Lower leg skin (tissue), 4 donors: ENCODE measurements at regions not wholly inside any gene's neighbourhood (a gene's known extent, or its start where the extent isn't known, plus 50 kb on each side); places are given as distances from the start of the nearest gene placed in this dataset.
"Not testable (repeated sequence)": the region's sequence is repeated elsewhere in the genome, so short reads cannot be mapped to it uniquely, and the experiment has no call there.

ENCODE experiments used
- DNase-seq, 2 donors: peaks; one replicate each; pipeline ENCODE4 v3.0.0-alpha.2; 2019; ENCODE audit warnings: low spot score in 2 of 2
- H3K4me3 ChIP-seq: fragments of 200-600 bp; sonication (generic); 2 replicates; pipeline ENCODE4 v1.5.1; 2017; ENCODE audit warnings: mild to moderate bottlenecking, low read depth; ENCODE audit not compliant: poor library complexity, severe bottlenecking
- CTCF ChIP-seq, 3 donors: fragments of 450-650 bp; IDR thresholded peaks; one replicate each; pipeline ENCODE4 v1.5.1; 2016; ENCODE audit warnings: antibody characterized with exemption in 3 of 3, mild to moderate bottlenecking in 3 of 3, moderate library complexity in 2 of 3
- POLR2A ChIP-seq, 2 donors: fragments of 450-650 bp; IDR thresholded peaks; one replicate each; pipeline ENCODE4 v1.6.1; 2016 to 2017; ENCODE audit warnings: antibody characterized with exemption in 2 of 2, mild to moderate bottlenecking in 1 of 2, moderate library complexity in 1 of 2
- WGBS, 2 donors: methylation state at CpG; one replicate each; pipeline ENCODE4 v1.1.5; 2018; 5-methylcytosine and 5-hydroxymethylcytosine counted together
- intact Hi-C: fragments of 100-400 bp; cut with DNase I; formaldehyde crosslinking; loops from one replicate; pipeline ENCODE4 v1.15.0; 2023; ENCODE audit warnings: low total_unique reads

- DNase-seq, intact Hi-C loops, H3K4me3 ChIP-seq: not testable (repeated sequence)
- 52 to 69% methylated on average over 8 of the region's 10 CpGs for WGBS, 2 donors
These were observed 2986.4 kb upstream of the OR11H1 start for GRCh38 chr22:12541412-12542170.

- intact Hi-C loops, H3K4me3 ChIP-seq, DNase-seq: not testable (repeated sequence)
- WGBS, 2 donors: 64 to 71% methylated on average over 5 of the region's 5 CpGs
These were observed 2974.6 kb upstream of the OR11H1 start for GRCh38 chr22:12553366-12553765.

DNA sequence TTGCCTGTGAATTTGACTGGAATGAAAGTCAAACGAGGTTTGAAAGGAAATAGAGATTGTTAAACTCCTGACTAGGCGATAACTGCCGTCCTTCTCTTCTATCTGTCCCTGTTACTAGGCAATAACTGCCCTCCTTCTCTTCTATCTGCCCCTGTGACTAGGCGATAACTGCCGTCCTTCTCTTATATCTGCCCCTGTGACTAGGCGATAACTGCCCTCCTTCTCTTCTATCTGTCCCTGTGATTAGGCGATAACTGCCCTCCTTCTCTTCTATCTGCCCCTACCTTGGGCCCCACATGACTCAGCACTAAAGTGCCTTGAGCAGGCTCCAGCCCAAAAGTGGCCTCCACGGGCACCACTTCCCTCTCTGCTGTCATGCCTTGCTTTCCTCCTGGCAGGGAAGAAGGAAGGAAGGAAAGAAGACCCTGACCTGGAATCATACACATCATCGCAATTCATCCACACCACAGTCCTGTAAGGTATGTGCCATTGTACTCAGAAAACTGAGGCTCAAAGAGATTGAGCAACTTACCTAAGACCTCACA lies 2973.3 kb upstream of the OR11H1 start:
- 72 to 81% methylated on average over 8 to 9 of the region's 9 CpGs for WGBS, 2 donors
- H3K4me3 ChIP-seq, DNase-seq, intact Hi-C loops: not testable (repeated sequence)

DNA sequence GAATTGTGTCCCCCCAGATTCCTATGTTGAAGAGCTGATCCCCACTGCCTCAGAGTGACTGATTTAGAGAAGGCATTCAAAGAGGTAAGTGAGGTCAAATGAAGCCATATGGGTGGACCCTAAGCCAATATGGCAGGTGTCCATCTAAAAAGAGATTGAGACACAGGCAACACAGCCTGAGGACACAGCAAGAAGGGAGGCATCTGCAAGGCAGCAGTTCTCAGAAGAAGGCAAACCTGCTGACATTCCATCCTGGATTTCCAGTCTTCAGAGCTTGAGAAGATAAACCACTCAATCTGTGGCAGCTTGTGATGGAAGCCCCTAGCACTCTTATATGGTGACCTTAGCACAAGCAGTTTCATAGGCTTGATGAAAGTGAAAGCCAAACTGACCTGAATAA lies 2956.5 kb upstream of the OR11H1 start:
- DNase-seq, intact Hi-C loops, H3K4me3 ChIP-seq: not testable (repeated sequence)

DNA sequence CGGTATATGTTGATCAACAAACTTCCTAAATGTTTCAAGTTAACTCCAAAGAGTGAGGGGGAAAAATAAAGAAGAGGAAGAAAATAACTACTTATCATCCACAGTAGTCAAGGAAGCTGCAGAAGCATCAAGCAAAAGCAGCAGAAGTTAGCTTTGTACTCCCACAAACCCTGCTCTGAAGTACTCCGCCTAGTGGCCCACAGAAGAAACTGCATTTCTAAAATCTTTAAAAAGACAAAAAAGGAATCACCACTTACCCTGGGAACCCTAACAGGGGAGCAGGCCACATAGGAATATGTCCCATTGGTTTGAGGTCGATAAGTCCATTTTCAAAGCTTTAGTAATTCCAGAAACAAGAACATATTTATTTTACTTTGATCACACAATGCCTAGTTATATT lies 2948.3 kb upstream of the OR11H1 start:
- H3K4me3 ChIP-seq, intact Hi-C loops, DNase-seq: not testable (repeated sequence)
- 7 to 29% methylated on average over 1 to 3 of the region's 3 CpGs for WGBS, 2 donors

DNA sequence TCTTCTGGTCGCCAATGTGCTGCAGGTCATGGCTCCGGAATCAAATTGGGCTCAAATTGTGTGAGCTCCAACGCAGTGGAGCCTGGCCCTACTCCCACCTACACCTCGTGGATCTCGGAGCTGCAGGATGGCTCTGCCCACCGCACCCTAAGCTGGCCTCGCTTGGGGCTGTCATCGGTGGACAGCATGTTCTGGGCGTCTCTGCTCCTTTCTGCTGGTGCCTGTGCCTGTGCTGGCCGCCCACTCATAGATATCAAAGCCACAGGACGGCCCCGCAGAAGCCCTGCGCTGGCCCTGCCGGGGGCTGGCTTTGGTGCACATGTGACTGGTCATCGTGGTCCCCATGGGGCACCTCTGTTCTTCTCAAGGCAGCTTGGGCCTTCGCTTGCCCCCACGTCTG lies 2943.5 kb upstream of the OR11H1 start:
- H3K4me3 ChIP-seq, DNase-seq, intact Hi-C loops: not testable (repeated sequence)
- 55 to 71% methylated on average over 11 to 17 of the region's 17 CpGs for WGBS, 2 donors

DNA sequence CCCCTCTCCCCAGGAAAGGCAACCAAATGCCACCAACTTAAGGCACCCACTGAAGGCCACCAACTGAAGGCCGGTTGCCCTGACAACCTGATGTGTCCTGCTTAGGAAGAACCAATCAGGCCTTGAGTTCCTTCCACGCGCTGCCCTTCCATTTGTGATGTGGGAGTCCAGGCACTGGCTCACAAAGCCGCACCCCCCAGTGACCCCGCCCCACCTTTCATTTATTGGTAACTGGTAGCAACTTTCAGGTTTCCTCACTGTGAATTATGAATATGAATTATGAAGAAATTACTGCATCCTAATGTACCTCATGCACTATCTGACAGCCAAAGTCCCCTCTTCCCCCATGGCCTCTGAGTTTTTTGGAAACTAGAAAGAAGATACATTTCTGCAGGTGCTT lies 2943.1 kb upstream of the OR11H1 start:
- H3K4me3 ChIP-seq, intact Hi-C loops, DNase-seq: not testable (repeated sequence)
- 66 to 73% methylated on average over 5 of the region's 5 CpGs for WGBS, 2 donors

DNA sequence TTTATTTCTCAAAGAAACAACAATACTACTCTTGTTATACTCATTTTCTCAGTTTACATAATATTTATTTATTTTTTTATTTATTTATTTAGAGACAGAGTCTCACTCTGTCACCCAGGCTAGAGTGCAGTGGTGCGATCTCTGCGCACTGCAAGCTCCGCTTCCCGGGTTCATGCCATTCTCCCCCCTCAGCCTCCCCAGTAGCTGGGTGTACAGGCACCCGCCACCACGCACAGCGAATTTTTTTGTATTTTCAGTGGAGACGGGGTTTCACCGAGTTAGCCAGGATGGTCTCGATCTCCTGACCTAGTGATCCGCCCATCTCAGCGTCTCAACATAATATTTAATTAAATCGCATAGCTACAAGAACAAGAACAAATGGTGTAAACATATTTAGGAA lies 2932.3 kb upstream of the OR11H1 start:
- intact Hi-C loops, H3K4me3 ChIP-seq, DNase-seq: not testable (repeated sequence)
- 76 to 80% methylated on average over 13 of the region's 13 CpGs for WGBS, 2 donors

DNA sequence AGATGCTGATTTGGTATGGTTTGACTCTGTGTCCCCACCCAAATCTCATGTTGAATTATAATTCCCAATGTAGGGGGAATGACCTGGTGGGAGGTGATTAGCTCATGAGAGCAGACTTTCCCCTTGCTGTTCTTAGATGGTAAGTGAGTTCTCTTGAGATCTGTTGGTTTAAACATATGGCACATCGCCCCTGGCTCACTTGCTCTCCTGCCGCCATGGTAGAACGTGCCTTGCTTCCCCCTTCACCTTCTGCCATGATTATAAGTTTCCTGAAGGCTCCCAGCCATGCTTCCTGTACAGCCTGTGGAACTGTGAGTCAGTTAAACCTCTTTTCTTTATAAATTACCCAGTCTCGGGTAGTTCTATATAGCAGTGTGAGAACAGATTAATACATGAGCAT lies 2930.2 kb upstream of the OR11H1 start:
- 75 to 78% methylated on average over 4 of the region's 4 CpGs for WGBS, 2 donors
- intact Hi-C loops, H3K4me3 ChIP-seq, DNase-seq: not testable (repeated sequence)

DNA sequence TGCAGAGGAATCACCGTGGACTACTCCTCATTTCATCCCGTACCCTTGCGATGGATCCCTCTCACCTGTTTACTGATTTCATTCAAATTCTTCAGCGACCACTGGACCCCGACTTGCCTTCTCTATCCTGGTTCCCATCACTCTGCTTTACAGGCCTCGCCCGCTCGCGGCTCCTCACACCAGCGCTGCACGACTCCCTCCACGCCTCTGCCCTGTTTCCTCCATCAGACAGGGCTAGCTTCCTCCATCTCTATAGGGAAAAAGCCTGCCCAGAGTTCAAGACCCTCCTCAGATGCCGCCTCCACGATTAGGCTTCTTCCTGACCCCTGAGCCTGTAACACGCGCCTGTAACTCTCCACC lies 2926.5 kb upstream of the OR11H1 start:
- DNase-seq, H3K4me3 ChIP-seq, intact Hi-C loops: not testable (repeated sequence)
- WGBS, 2 donors: 72 to 73% methylated on average over 16 of the region's 16 CpGs

DNA sequence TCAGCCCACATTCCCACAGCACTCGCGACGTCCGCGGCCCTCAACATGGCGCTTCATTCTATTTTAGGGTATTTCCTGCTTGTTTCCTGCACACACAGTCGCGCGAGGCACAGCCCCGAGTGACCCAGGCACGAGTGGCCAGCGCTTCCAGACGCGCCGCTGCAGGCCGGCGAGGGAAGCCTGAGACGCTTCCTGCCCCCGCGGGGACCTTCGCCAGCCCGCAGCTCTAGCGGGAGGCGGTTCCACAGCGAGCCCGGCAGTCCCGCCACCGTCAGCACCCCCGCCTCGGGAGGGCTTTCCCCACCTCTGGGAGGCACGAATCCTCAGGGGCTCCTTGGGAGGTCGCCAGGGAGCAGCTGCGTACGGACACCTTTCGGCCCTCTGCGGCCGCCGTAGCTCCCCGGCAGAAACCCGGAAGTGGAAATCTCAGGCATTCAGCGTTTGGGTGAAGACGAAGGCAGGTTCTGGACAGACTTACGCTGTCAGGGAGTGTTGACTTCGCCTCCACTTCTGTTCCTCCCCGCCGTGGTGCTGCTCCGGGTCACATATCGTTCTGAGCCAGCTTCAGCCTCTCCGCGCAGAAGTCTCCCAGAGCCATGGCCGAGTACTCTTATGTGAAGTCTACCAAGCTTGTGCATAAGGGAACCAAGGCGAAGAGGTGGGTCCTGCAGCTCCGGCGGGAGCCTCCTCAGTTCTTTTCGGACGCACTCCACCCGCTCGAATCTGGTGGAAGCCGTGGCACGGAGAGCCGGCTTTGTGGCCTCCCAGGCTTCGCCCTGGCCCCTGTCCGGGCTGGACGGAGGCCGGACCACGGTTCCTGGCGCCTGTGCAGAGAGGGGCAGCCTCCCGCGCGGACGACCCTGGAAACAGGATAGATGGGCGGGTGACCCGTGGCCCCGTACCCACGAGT lies 2925.9 kb upstream of the OR11H1 start:
- TF ChIP-seq CTCF (IDR thresholded peaks at IDR 0.05) (no peak), POLR2A (IDR thresholded peaks at IDR 0.05) (no peak)
- intact Hi-C loops: no loop called here
- DNase-seq: peak in 1 of 2 donors; percentile 86
- WGBS, 2 donors: 57 to 65% methylated on average over 75 of the region's 75 CpGs
- peak overlapping the region; percentile 9 for H3K4me3 ChIP-seq

- DNase-seq, intact Hi-C loops, H3K4me3 ChIP-seq: not testable (repeated sequence)
- WGBS, 2 donors: 68 to 73% methylated on average over 6 of the region's 6 CpGs
These were observed 2924.6 kb upstream of the OR11H1 start for GRCh38 chr22:12603399-12603798.

DNA sequence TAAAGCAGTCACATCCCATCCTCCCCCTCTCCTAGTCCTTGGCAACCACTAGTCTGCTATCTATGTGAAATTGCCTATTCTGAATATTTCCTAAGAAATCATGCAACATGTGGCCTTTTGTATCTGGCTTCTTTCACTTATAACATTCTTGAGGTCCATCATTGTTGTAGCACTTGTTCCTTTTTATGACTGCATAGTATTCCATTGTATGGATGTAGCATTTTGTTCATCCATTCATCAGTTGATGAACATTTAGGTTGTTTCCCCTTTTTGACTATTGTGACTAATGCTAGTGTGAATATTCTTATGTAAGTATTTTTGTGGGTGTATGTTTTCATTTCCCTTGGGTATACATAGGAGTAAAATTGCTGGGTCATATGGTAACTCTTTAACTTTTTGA lies 2924.2 kb upstream of the OR11H1 start:
- intact Hi-C loops, H3K4me3 ChIP-seq, DNase-seq: not testable (repeated sequence)

GRCh38 chr22:12608454-12608853 lies 2919.5 kb upstream of the OR11H1 start:
- not testable (repeated sequence) for DNase-seq
- 73 to 77% methylated on average over 9 of the region's 9 CpGs for WGBS, 2 donors

More at GRCh38 chr22:12608454-12608853, 2919.5 kb upstream of the OR11H1 start:
- intact Hi-C loops, H3K4me3 ChIP-seq: not testable (repeated sequence)
